WERI-Rb-1 (cell line): ENCODE measurements at regions not wholly inside any gene's neighbourhood (a gene's known extent, or its start where the extent isn't known, plus 50 kb on each side); places are given as distances from the start of the nearest gene placed in this dataset.
"Not testable (repeated sequence)": the region's sequence is repeated elsewhere in the genome, so short reads cannot be mapped to it uniquely, and the experiment has no call there.

Experiments
- DNase-seq: peaks from one replicate; pipeline ENCODE4 v3.0.0-alpha.2; 2020
- H3K27ac ChIP-seq: fragments of 250-450 bp; sonication (Bioruptor Pico); 2 replicates; pipeline ENCODE4 v1.5.1; 2020; ENCODE audit warnings: mild to moderate bottlenecking, moderate library complexity
- H3K27me3 ChIP-seq: fragments of 250-450 bp; sonication (Bioruptor Pico); 2 replicates; pipeline ENCODE4 v1.5.1; 2021; ENCODE audit warnings: mild to moderate bottlenecking, low read depth, moderate library complexity; ENCODE audit not compliant: insufficient read depth, severe bottlenecking
- H3K36me3 ChIP-seq: fragments of 250-450 bp; sonication (Bioruptor Pico); 2 replicates; pipeline ENCODE4 v1.5.1; 2020; ENCODE audit warnings: mild to moderate bottlenecking, moderate library complexity
- H3K4me3 ChIP-seq: 2 replicates; pipeline ENCODE4 v1.5.1; 2011; ENCODE audit warnings: low read depth, mild to moderate bottlenecking, control low read depth, low read length
- H3K9me3 ChIP-seq: fragments of 250-450 bp; sonication (Bioruptor Pico); 2 replicates; pipeline ENCODE4 v1.5.1; 2021; ENCODE audit warnings: mild to moderate bottlenecking, moderate library complexity; ENCODE audit not compliant: severe bottlenecking
- CTCF ChIP-seq: IDR thresholded peaks from 2 replicates; pipeline ENCODE4 v1.5.1; 2011; ENCODE audit warnings: low read depth, mild to moderate bottlenecking, control low read depth, inconsistent platforms, low read length

GRCh38 chr10:117830205-117830604 lies 216.5 kb downstream of the RAB11FIP2 start:
- DNase-seq = no peak
- no peak for TF ChIP-seq CTCF
- no peaks in the 10 kb centered on the region for H3K9me3 ChIP-seq
- no peak overlapping the region for H3K4me3 ChIP-seq
- no peaks in the 10 kb centered on the region for H3K36me3 ChIP-seq
- H3K27me3 ChIP-seq = peaks cover 28% of the 10 kb centered on the region
- no peak overlapping the region for H3K27ac ChIP-seq

GRCh38 chr10:117830787-117831212 lies 215.9 kb downstream of the RAB11FIP2 start:
- H3K27ac ChIP-seq = no peak overlapping the region
- H3K9me3 ChIP-seq = no peaks in the 10 kb centered on the region
- no peaks in the 10 kb centered on the region for H3K36me3 ChIP-seq
- H3K27me3 ChIP-seq = peaks cover 28% of the 10 kb centered on the region
- peak; percentile 59 for DNase-seq
- no peak overlapping the region for H3K4me3 ChIP-seq
- no peak for TF ChIP-seq CTCF

GRCh38 chr10:117838500-117839498 lies 207.9 kb downstream of the RAB11FIP2 start:
- not testable (repeated sequence) for H3K9me3 ChIP-seq, H3K27ac ChIP-seq, DNase-seq, H3K36me3 ChIP-seq, H3K27me3 ChIP-seq, H3K4me3 ChIP-seq

- H3K27ac ChIP-seq, H3K27me3 ChIP-seq, H3K9me3 ChIP-seq, DNase-seq, H3K36me3 ChIP-seq, H3K4me3 ChIP-seq: not testable (repeated sequence)
These were observed 190.3 kb downstream of the RAB11FIP2 start for GRCh38 chr10:117856426-117856825.

- Histone ChIP-seq H3K27ac (no peak overlapping the region), H3K9me3 (no peaks in the 10 kb centered on the region), H3K27me3 (no peaks in the 10 kb centered on the region), H3K36me3 (no peaks in the 10 kb centered on the region), H3K4me3 (no peak overlapping the region)
- TF ChIP-seq CTCF = no peak
- no peak for DNase-seq
These were observed 186.6 kb downstream of the RAB11FIP2 start for GRCh38 chr10:117860135-117860534.

GRCh38 chr10:117860823-117861222 lies 185.9 kb downstream of the RAB11FIP2 start:
- H3K27ac ChIP-seq = no peak overlapping the region
- H3K4me3 ChIP-seq = no peak overlapping the region
- no peak for DNase-seq
- H3K36me3 ChIP-seq = no peaks in the 10 kb centered on the region
- peak; percentile 35 for TF ChIP-seq CTCF
- H3K27me3 ChIP-seq = no peaks in the 10 kb centered on the region
- no peaks in the 10 kb centered on the region for H3K9me3 ChIP-seq

GRCh38 chr10:117861329-117861728 lies 185.4 kb downstream of the RAB11FIP2 start:
- H3K9me3 ChIP-seq = no peaks in the 10 kb centered on the region
- H3K4me3 ChIP-seq = no peak overlapping the region
- no peak for DNase-seq
- no peaks in the 10 kb centered on the region for H3K36me3 ChIP-seq
- no peaks in the 10 kb centered on the region for H3K27me3 ChIP-seq
- H3K27ac ChIP-seq = no peak overlapping the region
- TF ChIP-seq CTCF = no peak
